ENCODE measurements at regions not wholly inside any gene's neighbourhood (a gene's known extent, or its start where the extent isn't known, plus 50 kb on each side); places are given as distances from the start of the nearest gene placed in this dataset.

GRCh38 chr18:73670039-73670438 is 477.6 kb downstream of the FBXO15 start:
- TF ChIP-seq CTCF (conservative IDR thresholded peaks at IDR 0.05; ENCODE audit: low read length) (no peak), EZH2phosphoT487 (IDR thresholded peaks at IDR 0.05; ENCODE audit: borderline replicate concordance) (no peak)

Measured in Loucy (cell line).